Midbrain (tissue), 1 donor: ENCODE measurements at regions not wholly inside any gene's neighbourhood (a gene's known extent, or its start where the extent isn't known, plus 50 kb on each side); places are given as distances from the start of the nearest gene placed in this dataset.

Experiments
- DNase-seq: peaks from one replicate; lab custom pipeline; 2025; lab: John Stamatoyannopoulos, UW

DNA sequence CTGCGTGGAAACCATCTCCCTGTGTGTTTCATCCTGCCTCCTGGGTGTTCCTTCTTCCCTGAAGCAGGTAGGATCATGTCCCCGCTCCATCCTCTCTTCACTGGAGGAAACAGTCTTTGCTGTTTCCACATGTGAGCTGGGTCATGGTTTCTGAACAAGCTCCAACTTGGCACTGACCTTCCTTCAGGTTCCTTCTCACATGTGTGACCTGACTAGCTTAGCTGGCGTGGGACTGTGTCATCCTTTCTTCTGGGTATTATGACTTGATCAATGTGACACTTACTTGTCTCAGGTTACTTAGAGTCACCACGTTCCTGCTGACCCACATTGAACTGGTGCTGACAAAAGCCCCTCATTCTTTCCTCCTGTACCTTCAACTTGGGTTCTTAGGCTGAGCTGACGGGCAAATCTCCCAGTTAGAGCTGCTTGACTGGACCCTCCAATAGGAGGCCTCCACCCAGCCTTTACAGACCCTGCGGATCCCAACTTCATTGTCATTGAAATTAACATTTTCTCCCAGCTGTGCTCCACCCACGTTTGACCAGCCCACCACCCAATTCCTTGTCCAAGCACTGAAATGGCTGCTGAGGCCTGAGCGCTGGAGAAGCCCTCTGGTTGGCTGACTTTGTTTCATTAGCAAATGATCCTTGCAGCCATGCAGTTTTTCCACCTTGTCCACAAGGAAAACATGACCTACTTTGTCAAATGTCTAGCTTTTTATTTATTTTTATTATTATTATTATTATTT is 128.1 kb downstream of the DDX1 start:
- DNase-seq, result no peak

DNA sequence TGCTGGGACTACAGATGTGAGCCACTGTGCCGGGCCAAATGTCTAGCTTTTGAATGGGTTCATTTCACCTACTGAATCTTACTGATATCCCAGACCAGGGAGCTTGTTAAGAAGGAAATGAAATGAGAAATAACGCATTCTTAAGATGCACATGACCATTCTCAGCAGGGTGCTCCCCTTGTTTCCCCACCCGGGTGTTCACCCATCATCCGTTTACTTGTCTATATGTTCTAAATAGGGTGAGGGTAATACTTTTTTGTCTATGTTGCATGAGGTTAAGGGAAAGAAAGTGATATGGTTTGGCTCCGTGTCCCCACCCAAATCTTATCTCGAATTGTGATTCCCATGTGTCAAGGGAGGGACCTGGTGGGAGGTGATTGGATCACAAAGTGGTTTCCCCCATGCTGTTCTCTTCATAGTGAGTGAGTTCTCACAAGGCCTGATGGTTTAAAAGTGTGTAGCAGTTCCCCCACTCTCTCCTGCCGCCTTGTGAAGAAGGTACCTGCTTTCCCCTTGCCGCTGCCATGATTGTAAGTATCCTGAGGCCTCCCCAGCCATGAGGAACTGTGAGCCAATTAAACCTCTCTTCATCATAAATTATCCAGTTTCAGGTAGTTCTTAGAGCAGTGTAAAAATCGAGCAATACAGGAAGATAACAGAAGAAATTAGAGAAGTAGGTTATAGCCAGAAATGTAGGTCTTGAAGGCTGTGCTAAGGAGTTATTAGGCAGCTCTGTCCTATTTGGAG is 129.1 kb downstream of the DDX1 start:
- DNase-seq, result no peak

DNA sequence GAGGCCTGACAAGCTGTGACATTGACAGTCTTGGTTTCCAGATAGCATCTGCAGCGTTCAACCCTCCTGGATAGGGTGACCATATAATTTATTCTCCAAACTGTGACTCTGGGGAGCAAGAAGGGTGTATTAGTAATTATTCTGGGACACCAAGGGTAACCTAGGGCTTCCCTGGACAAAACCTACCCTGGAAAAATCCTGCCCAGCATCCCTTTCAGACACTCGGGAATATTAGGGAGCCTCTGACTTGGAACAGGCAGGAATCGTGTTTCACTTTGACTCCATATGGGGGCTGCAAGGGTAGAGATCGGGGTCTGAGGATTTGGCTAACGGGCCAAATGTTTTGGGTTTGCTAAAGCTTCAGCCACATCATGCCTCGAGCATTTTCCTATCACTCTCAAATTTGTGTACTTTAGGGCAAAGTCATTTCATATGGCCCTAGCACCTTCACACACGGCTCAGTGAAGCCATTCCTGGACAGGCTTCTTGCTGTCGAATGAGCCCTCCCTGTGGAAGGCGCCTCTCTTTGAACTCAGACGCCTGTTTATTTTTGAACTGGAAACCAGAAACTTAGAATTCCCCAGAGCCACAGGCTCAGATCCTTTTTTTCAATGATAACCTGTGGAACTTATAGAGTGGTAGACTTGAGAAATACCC is 129.9 kb downstream of the DDX1 start:
- DNase-seq, result no peak

DNA sequence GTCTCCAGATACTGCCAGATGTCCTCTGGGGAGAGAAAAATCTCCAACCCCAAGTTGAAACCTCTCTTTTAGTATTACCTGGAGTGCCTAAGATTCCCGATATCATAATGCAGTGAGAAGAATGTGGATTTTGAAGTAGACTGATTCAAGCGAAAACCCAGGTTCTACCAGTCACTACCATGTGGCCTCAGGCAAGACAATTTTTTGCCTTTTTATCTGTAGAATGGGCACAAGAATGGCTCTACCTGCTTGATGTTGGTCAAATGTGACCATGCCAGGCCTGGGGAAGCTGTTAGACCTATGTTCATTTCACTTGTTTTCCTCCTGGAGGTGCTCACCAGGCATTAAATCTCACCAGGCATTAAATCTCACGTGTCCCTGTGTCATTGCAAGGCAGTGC is 131.3 kb downstream of the DDX1 start:
- DNase-seq, result no peak

DNA sequence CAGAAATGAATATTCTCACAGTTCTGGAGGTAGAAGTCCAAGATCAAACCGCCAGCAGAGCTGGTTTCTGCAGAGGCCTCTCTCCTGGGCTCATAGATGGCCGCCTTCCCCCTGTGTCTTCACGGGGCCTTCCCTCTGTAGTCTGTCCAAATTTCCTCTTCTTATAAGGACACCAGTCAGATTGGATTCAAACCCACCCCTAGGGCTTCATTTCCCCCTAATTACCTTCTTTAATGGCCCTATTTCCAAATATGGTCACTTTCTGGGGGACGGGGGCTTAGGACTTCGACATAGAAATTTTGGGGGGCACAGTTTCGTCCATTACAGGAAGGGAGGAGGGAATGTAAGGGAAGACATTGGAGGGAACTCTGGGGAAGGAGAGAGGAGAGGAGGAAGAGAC is 132.6 kb downstream of the DDX1 start:
- DNase-seq, result no peak

DNA sequence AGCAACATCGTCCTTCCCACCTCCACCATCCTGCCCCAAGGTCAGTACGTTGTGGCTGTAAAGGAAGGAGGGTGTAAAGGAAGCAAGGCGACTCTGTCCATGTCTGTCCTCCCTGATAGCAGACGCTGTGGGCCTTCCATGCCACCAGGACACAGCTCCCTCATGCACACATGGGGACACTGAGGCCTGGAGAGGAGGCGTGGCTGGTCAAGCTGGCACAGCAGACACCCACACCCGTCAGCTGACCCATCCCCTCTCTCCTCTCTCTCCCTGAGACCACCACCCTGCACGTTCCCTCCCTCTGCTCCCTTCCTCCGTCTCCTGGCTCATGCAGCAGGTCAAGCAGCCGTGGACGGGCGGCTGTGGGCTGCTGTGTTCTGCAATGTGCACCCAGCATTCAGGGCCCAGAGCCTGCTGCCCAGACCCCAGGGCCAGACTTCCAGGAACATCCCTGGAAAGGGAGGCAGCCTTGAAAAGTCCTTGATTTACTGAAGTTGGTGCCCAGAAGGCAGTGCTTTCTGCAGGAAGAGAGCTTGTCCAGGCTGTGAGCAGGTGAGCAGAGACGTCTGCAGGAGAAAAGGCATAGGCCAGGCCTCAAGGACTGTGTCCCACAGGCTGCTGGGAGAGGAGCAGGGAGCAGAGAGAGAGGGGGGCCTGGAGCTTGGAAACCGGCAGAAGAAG is 133.6 kb downstream of the DDX1 start:
- DNase-seq, result no peak

DNA sequence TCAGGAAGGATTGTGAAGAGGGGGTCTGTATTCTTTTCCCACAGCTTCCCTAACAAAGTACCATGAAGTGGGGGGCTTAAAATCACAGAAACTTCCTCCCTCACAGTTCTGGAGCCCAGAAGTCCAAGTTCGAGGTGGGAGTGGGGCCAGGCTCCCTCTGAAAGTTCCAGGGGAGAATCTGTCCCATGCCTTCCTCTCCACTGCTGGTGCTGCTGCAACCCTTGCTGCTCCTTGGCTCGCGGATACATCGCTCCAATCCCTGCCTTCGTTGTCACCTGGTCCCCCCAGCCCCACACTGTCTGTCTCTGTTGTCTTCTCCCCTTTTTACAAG is 134.1 kb downstream of the DDX1 start:
- DNase-seq, result no peak

DNA sequence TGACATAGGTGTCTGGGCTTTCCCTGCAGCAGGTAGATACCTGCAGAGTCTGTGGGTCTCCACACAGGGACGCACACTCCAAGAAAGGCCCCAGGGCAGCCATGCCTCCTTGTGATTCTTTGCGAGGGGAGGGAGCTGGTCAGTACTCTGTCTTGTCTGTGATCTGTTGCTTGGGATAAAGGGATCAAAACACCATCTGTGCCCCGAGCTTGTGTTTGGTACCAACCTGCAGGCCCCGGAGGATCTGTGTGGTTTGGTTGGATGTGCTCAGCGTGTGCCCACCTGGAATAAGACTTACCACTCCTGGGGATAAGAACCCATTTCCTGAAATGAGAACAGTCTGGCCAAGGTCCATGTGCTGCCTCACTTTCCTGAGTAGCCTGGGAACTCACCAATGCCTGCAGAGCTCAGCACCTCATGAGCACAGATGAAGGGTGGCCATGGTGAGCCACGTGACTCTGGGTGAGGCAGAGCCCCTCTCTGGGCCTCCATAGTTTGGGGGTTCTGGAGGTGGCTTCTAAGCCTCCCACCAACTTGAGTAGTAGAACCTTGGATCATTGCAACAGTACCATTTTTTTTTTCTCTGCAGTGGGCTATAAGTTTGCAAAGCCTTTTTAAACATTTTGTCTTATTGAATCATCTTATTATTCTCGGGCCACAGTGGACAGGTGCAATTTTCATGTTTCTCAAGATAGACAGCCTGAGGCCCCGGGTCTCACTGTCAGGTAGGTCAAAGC is 134.8 kb downstream of the DDX1 start:
- DNase-seq, result no peak

DNA sequence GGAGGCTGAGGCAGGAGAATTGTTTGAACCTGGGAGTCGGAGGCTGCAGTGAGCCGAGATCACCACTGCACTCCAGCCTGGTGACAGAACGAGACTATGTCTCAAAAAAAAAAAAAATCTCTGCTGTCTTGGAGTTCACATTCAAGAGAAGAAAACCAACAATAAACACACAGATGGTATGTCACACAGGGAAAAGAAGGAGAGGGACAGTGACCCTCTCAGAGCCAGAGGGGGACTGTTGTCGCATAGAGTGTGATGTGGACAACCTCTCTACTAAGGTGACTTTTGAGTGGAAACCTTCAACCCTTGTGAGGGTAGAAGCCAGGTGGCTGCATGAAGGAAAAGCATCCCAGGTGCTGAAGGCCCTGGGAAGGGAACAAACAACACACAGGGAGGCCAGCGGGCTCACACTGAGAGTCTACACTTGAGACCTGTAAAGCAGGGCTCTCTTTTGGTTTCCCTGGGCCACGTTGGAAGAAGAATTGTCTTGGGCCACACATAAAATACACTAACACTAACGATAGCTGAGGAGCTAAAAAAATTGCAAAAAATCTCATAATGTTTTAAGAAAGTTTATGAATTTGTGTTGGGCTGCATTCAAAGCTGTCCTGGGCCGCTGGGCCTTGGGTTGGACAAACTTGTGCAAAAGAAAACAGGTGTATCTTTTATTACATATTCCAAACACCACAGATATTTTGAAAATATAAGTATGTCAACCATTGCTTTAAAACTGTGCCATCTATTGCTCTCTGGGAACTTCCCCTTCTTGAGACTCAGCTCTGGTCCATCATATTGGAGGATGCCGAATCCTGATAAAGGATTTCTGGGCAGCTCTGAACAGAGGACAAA is 136.0 kb downstream of the DDX1 start:
- DNase-seq, result no peak

DNA sequence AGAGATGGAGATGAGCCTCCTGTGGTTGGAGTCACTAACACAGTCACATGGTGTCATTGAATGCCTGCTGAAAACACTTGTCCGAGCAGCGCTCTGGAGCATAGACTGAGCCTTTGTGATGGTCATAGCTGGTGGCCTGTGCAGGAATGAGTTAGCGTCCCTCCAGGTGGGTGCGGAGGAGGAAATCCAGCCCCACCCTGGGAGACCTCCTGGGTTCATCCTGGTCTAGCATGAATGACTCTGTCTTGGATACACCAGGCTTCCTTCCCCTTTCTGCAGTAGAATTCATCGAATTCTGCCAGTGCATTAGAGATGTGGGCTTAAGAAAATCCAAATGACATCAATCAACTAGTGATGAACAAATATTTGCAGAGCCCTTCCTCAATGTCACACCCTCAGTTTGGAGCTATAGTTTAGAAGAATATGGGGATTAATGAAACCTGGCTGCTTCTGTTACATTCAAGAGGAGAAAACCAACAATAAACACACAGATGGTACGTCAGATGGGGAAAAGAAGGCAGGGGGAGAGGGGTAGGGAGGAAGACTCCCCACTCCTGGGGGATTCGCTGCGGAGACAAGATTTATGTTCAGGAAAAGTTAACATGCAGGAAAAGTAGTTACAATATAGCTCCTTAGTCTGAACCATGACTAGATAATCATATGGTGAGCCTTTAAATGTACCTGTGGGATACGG is 136.7 kb downstream of the DDX1 start:
- peak; percentile 57 for DNase-seq

DNA sequence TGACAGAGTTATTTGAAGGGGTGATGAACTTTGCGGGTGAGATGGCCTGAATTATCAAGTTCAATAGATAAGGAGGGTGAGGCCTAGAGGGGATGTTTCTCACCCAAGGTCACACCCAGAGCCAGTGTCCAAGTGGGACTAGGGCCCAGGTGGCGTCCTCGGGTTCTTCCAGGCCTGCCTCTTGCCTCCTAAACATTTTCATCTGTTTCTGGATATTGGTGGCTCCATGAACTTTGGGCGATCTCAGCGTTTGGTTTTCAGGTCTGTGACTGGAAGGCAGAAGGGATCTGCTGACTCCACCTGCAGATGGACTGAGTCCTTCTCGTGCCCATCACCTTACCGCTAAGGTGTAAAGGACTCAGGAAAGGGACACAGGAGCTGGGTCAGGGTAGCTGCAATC is 137.3 kb downstream of the DDX1 start:
- no peak for DNase-seq

DNA sequence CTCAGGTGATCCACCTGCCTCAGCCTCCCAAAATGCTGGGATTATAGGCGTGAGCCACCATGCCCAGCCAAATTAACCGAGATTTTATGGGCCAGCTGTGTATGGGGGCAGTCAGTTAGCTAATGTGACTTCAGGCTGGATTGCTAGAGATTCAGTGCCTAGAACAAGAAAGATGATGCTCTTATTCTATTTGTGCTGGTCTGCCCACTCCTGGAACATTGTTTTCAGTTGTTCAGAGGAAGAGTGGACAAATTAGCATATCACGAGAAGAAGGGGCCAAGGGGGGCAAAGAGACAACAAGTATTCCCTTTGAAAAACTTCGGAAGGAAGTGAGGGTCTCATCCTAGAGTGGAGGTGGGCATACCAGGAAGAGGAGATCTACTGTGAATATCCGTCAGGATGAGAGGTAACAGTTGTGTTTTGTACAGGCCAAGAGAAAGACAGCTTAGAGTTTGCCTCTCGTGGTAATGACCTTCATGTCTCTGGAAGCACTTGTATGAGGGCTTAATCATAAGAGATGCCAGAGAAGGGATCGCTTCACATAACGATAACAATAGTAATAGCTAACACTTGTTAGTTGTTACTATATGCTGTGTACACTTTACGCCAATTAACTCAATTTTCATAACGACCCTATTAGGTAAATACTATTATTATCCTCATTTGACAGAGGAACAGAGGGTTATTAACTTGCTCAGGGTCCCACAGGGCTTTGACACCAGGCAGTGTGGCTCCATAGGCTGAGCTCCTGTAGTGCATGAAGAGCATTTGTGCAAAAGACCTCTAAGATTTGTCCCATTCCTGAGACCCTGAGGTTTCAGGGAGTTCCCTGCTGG is 138.3 kb downstream of the DDX1 start:
- DNase-seq, result no peak

DNA sequence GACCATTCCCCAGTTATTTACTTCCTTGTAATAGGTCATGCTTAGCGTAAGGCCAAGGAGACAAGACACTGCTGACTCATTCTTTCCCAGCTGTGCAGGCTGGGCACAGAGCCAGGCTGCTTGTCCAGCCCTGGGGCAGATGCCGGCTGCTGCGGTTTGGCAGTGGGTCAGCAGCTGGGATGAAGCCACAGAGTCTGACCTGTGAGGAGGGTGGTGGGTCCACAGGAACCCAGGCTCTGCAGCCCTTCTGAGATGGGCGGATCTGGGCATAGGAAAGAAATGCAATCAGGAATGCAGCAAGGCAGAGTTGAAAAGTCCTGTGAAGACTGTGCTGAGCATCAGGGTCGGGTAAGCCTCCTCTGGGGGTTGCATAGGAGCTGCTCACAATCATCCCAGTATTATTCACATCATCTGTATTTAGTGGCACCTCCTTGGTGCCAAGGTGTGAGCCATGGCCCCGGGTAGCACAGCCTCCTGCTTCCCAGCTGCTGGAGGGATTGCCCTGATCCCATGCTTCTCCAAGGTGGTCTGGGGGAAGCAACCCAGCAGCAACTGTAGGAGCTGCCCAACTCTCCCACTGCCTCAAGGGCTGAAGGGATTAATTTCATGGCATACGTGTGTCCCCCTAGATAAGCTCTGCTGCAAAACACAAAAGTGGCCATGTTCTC is 139.0 kb downstream of the DDX1 start:
- peak; percentile 89 for DNase-seq

DNA sequence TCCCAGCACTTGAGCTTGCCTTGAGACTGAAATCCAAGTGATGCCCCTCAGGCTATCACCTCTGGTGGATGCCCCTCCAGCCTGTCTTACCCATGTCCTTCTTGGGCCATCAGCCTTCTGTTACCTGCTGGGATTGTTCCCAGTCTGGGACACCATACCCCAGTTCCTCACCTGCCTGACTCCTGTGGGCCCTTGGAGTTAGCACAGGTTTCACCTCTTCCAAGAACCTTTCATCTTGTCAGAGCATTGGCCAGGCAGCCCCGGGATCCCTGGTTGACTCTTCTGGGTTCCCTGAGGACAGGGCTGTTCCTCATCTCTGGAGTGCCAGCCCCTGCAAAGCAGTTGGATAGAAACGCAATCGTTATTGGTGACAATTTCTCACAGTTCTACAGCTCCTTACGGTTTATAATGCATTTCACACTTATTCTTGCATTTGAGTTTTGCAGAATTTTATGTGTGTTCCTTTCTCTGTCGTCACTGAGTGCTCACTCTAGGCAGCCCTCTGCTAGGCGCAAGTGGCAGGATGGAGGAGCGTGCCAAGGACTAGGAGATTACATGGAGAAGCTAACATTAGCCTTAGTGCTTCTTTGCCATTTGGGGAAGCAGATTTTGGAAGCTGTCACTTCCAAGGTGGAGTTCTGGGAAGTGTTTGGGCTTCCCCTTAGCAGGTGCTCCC is 139.7 kb downstream of the DDX1 start:
- DNase-seq, result no peak

DNA sequence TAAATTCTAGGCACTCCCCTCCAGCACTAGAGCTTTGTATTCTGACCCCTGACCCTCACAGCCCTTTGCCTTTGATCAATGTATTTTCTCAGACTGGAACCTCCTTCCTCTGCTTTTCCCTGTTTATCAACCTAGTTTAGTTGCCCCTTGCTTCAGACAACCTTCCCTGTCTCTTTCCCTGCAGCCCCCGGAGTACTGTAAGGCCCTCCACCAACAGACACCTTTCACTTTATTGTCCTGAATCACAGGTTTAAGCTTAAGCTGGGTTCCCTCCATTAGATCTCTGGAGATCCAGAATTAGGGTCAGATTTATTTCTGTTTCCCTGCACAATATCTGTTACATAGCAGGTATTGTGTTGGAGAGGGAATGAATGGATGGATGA is 140.2 kb downstream of the DDX1 start:
- DNase-seq, result no peak

DNA sequence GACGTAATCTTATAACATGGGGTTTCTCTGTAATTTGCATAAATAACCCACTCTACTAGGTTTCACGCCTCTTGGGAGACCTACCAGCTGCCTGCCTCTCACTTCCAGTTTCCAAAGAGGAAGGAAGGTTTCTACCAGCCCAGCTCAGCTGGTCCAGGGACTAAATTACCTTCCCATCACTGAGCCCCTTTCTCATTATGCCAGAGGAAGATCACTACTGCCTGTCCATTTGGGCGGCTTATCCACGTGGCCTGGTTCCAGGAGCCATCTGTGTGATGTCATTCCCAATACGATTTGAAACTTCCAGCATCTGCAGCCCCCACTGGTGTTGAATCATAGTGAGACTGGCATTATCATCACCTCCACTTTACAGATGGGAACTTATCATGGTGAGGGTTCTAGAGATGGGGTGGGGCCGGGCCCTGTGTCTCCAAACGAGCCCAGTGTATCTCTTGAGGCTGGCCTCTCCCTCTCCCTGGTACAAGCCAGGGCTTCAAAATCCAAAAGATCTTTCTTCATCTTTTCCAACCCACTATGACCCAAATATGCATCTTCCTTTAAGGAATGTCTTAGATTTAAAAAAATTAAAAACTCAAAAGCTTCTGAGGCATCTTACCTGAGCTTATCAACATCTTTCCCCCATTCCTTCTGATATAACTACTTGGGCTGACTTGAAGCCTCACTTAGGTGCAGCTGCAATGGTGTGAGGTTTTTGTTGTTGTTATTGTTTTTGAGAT is 140.8 kb downstream of the DDX1 start:
- no peak for DNase-seq

DNA sequence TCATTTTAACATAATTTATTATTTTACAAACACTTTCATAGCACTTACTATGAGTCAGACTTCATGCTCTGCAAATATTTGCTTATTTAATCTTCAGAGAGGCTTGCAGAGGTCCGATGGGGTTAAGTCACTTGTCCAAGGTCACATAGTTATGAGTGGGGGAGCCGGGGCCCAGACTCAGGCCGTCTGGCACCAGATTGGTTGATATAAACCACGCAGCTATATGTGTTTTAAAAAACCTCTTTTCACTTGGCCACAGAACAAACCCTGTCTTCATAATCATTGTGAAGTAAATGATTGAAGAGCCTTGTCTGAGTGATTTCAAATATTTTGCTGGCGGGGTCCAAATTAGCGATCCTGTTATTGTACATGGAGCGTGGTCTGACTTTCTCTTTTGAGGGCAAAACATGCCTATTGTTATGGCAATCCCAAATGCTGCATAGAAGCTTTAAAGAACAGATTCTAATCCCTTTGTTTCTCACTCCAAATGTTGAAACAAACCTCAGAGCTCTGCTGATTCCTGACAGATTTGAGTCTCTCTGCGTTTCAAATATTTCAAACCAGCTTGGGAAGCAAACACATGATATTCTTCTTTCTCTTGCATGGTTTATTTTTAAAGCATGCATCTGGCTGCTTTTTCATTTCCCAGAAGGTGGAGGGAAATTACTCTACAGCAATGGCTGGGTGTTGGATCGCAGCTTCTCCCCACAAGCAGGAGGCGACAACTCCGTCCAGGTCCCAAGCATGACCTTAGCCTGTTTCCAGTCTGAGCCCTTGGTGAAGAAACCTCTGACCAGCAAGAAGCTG is 142.4 kb downstream of the DDX1 start:
- DNase-seq, result no peak
